ENCODE measurements at regions not wholly inside any gene's neighbourhood (a gene's known extent, or its start where the extent isn't known, plus 50 kb on each side); places are given as distances from the start of the nearest gene placed in this dataset.
A peak's percentile ranks its signal among the peaks of the same experiment; 100 is the strongest.
"Not testable (repeated sequence)": the region's sequence is repeated elsewhere in the genome, so short reads cannot be mapped to it uniquely, and the experiment has no call there.

- DNase-seq = no peak
Measured at GRCh38 chr3:27661797-27662196, 60.3 kb downstream of the EOMES start.

- peak; percentile 10 to 57 (median 42) for DNase-seq
Measured at GRCh38 chr3:27659279-27660021, 62.7 kb downstream of the EOMES start.

GRCh38 chr3:27658741-27659140, 63.4 kb downstream of the EOMES start:
- no peak for DNase-seq

- no peak for DNase-seq
Measured at GRCh38 chr3:27657871-27658270, 64.3 kb downstream of the EOMES start.

GRCh38 chr3:27657404-27657803, 64.7 kb downstream of the EOMES start:
- no peak for DNase-seq

GRCh38 chr3:27656790-27657189, 65.3 kb downstream of the EOMES start:
- no peak for DNase-seq

GRCh38 chr3:27655547-27655946, 66.6 kb downstream of the EOMES start:
- DNase-seq = no peak

GRCh38 chr3:27653803-27654558, 68.1 kb downstream of the EOMES start:
- DNase-seq = no peak

- no peak for DNase-seq
Measured at GRCh38 chr3:27649277-27649676, 72.8 kb downstream of the EOMES start.

GRCh38 chr3:27646896-27647295, 75.2 kb downstream of the EOMES start:
- no peak for DNase-seq

GRCh38 chr3:27644941-27645340, 77.2 kb downstream of the EOMES start:
- no peak for DNase-seq

GRCh38 chr3:27643355-27643754, 78.8 kb downstream of the EOMES start:
- DNase-seq = no peak

- DNase-seq = no peak
Measured at GRCh38 chr3:27642796-27643195, 79.3 kb downstream of the EOMES start.

GRCh38 chr3:27641888-27642601, 80.1 kb downstream of the EOMES start:
- DNase-seq = no peak

GRCh38 chr3:27641271-27641800, 80.8 kb downstream of the EOMES start:
- DNase-seq = no peak

GRCh38 chr3:27639271-27639670, 82.9 kb downstream of the EOMES start:
- no peak for DNase-seq

- DNase-seq = no peak
Measured at GRCh38 chr3:27638594-27638993, 83.5 kb downstream of the EOMES start.

- no peak for DNase-seq
Measured at GRCh38 chr3:27637346-27637995, 84.7 kb downstream of the EOMES start.

GRCh38 chr3:27635006-27635405, 87.1 kb downstream of the EOMES start:
- DNase-seq = not testable (repeated sequence)

GRCh38 chr3:27633224-27633545, 88.9 kb downstream of the EOMES start:
- peak in 1 of 3 experiments; percentile 77 for DNase-seq

GRCh38 chr3:27632431-27633223, 89.5 kb downstream of the EOMES start:
- DNase-seq = peak; percentile 43 to 77 (median 68)

- DNase-seq = no peak
Measured at GRCh38 chr3:27630885-27631284, 91.2 kb downstream of the EOMES start.
